MM.1S (cell line): ENCODE measurements at regions not wholly inside any gene's neighbourhood (a gene's known extent, or its start where the extent isn't known, plus 50 kb on each side); places are given as distances from the start of the nearest gene placed in this dataset.

Experiments
- DNase-seq: peaks from one replicate; pipeline ENCODE4 v3.0.0-alpha.2; 2015
- H2AFZ ChIP-seq: fragments of 300-600 bp; sonication (generic); 2 replicates; pipeline ENCODE4 v1.6.0; 2016; ENCODE audit warnings: antibody characterized with exemption, low read length
- H3F3A ChIP-seq: fragments of 300-600 bp; sonication (generic); 2 replicates; pipeline ENCODE4 v1.6.1; 2016; ENCODE audit warnings: mild to moderate bottlenecking, antibody characterized with exemption, low read length, moderate library complexity, mixed read lengths; ENCODE audit not compliant: insufficient read depth
- H3K27ac ChIP-seq: fragments of 300-600 bp; sonication (generic); 2 replicates; pipeline ENCODE4 v1.5.1; 2016; ENCODE audit warnings: mild to moderate bottlenecking, low read length
- H3K27me3 ChIP-seq: fragments of 300-600 bp; sonication (generic); replicated peaks from 2 replicates; pipeline ENCODE4 v1.6.0; 2016; ENCODE audit warnings: low read length; ENCODE audit not compliant: insufficient read depth
- H3K36me3 ChIP-seq: fragments of 300-600 bp; sonication (generic); replicated peaks from 2 replicates; pipeline ENCODE4 v1.6.1; 2016; ENCODE audit warnings: mild to moderate bottlenecking, low read length, mixed read lengths; ENCODE audit not compliant: insufficient read depth
- H3K4me1 ChIP-seq: fragments of 300-600 bp; sonication (generic); 2 replicates; pipeline ENCODE4 v1.6.1; 2016; ENCODE audit warnings: low read length, mixed read lengths
- H3K4me2 ChIP-seq: fragments of 300-600 bp; sonication (generic); 2 replicates; pipeline ENCODE4 v1.6.0; 2016; ENCODE audit warnings: low read depth, low read length
- H3K4me3 ChIP-seq: fragments of 300-600 bp; sonication (generic); 2 replicates; pipeline ENCODE4 v1.5.1; 2016; ENCODE audit warnings: low read length, mixed read lengths
- H3K79me2 ChIP-seq: fragments of 300-600 bp; sonication (generic); 2 replicates; pipeline ENCODE4 v1.6.1; 2016; ENCODE audit warnings: mixed run types, low read length, mixed read lengths
- H3K9ac ChIP-seq: fragments of 300-600 bp; sonication (generic); 2 replicates; pipeline ENCODE4 v1.6.1; 2016; ENCODE audit warnings: low read length, mixed read lengths
- H3K9me2 ChIP-seq: fragments of 300-600 bp; sonication (generic); replicated peaks from 2 replicates; pipeline ENCODE4 v1.6.1; 2016; ENCODE audit warnings: mild to moderate bottlenecking, low read length, mixed read lengths; ENCODE audit not compliant: insufficient read depth
- H3K9me3 ChIP-seq: fragments of 300-600 bp; sonication (generic); replicated peaks from 2 replicates; pipeline ENCODE4 v1.6.1; 2016; ENCODE audit warnings: mild to moderate bottlenecking, low read length, mixed read lengths; ENCODE audit not compliant: insufficient read depth
- H4K20me1 ChIP-seq: fragments of 300-600 bp; sonication (generic); 2 replicates; pipeline ENCODE4 v1.6.1; 2016; ENCODE audit warnings: mild to moderate bottlenecking, low read length, moderate library complexity, mixed read lengths; ENCODE audit not compliant: insufficient read depth
- CTCF ChIP-seq: fragments of 300-600 bp; sonication (generic); IDR thresholded peaks from 2 replicates; pipeline ENCODE4 v1.5.1; 2016; ENCODE audit warnings: antibody characterized with exemption, low read length, mixed read lengths
- EZH2 ChIP-seq: fragments of 300-600 bp; sonication (generic); optimal IDR thresholded peaks from 2 replicates; pipeline ENCODE3; 2017; ENCODE audit warnings: low read depth, mild to moderate bottlenecking, antibody characterized with exemption, low read length, mixed read lengths
- EZH2phosphoT487 ChIP-seq: fragments of 300-600 bp; sonication (generic); IDR thresholded peaks from 2 replicates; pipeline ENCODE4 v1.6.1; 2018; ENCODE audit warnings: antibody characterized with exemption, low read length

- no peak for DNase-seq
- no peaks in the 10 kb centered on the region for H3F3A ChIP-seq
- no peaks in the 10 kb centered on the region for H3K4me1 ChIP-seq
- H3K9ac ChIP-seq, result no peak overlapping the region
- H3K36me3 ChIP-seq, result no peaks in the 10 kb centered on the region
- H3K79me2 ChIP-seq, result peaks cover 85% of the 10 kb centered on the region
- no peak overlapping the region for H3K4me2 ChIP-seq
- H3K9me3 ChIP-seq, result no peaks in the 10 kb centered on the region
- H3K27me3 ChIP-seq, result no peaks in the 10 kb centered on the region
- no peak overlapping the region for H3K27ac ChIP-seq
- H2AFZ ChIP-seq, result no peak overlapping the region
- no peak overlapping the region for H3K4me3 ChIP-seq
- TF ChIP-seq CTCF (no peak), EZH2phosphoT487 (no peak), EZH2 (no peak)
- H3K9me2 ChIP-seq, result no peaks in the 10 kb centered on the region
- H4K20me1 ChIP-seq, result 0 out of 2 replicates have a peak, but pooled peaks cover 3% of the 10 kb centered on the region
These were observed 140.9 kb upstream of the SOD1 start for GRCh38 chr21:31518580-31518979.

- Histone ChIP-seq H3K4me2 (no peak overlapping the region), H3K27me3 (no peaks in the 10 kb centered on the region), H3K36me3 (no peaks in the 10 kb centered on the region), H2AFZ (no peak overlapping the region), H3F3A (no peaks in the 10 kb centered on the region), H4K20me1 (0 out of 2 replicates have a peak, but pooled peaks cover 3% of the 10 kb centered on the region), H3K79me2 (peaks cover 85% of the 10 kb centered on the region), H3K4me1 (no peaks in the 10 kb centered on the region), H3K27ac (no peak overlapping the region), H3K9me2 (no peaks in the 10 kb centered on the region), H3K9me3 (no peaks in the 10 kb centered on the region), H3K9ac (no peak overlapping the region), H3K4me3 (no peak overlapping the region)
- TF ChIP-seq CTCF (no peak), EZH2 (no peak), EZH2phosphoT487 (no peak)
- no peak for DNase-seq
These were observed 141.7 kb upstream of the SOD1 start for GRCh38 chr21:31517664-31518414.

GRCh38 chr21:31515253-31515652 lies 144.2 kb upstream of the SOD1 start:
- 0 out of 2 replicates have a peak, but pooled peaks cover 3% of the 10 kb centered on the region for H4K20me1 ChIP-seq
- no peaks in the 10 kb centered on the region for H3K9me3 ChIP-seq
- H3K27ac ChIP-seq, result no peak overlapping the region
- H3K27me3 ChIP-seq, result no peaks in the 10 kb centered on the region
- no peaks in the 10 kb centered on the region for H3F3A ChIP-seq
- no peaks in the 10 kb centered on the region for H3K4me1 ChIP-seq
- no peaks in the 10 kb centered on the region for H3K36me3 ChIP-seq
- no peak overlapping the region for H3K9ac ChIP-seq
- peaks cover 91% of the 10 kb centered on the region for H3K79me2 ChIP-seq
- H2AFZ ChIP-seq, result no peak overlapping the region
- DNase-seq, result no peak
- no peak overlapping the region for H3K4me3 ChIP-seq
- no peaks in the 10 kb centered on the region for H3K9me2 ChIP-seq
- H3K4me2 ChIP-seq, result no peak overlapping the region
- no peak for TF ChIP-seq CTCF
- no peak for TF ChIP-seq EZH2phosphoT487
- no peak for TF ChIP-seq EZH2
